SK-N-SH (cell line): ENCODE measurements at regions not wholly inside any gene's neighbourhood (a gene's known extent, or its start where the extent isn't known, plus 50 kb on each side); places are given as distances from the start of the nearest gene placed in this dataset.

Source experiments
- CTCF ChIA-PET: fragments of 300-600, 350-600 bp; formaldehyde crosslinking; extraction: SDS; loops from one replicate; lab custom pipeline; 2021; lab: Yijun Ruan, JAX
- POLR2A ChIA-PET: fragments of 350-600 bp; sonication (Branson Sonifier 250); formaldehyde crosslinking; extraction: SDS; loops from one replicate; lab custom pipeline; 2020; ENCODE audit warnings: antibody characterized with exemption, inconsistent platforms; lab: Yijun Ruan, JAX
- DNase-seq: peaks from one replicate; pipeline ENCODE4 v3.0.0; 2012
- H2AFZ ChIP-seq: fragments of 200-600 bp; sonication (generic); 2 replicates; pipeline ENCODE4 v1.8.1; 2016; ENCODE audit warnings: antibody characterized with exemption, mild to moderate bottlenecking, low read depth
- H3F3A ChIP-seq: fragments of 200-600 bp; sonication (generic); replicated peaks from 2 replicates; pipeline ENCODE3; 2016; ENCODE audit warnings: antibody characterized with exemption, mild to moderate bottlenecking; ENCODE audit not compliant: insufficient read depth
- H3K27ac ChIP-seq, 2 experiments: fragments of 200-500 bp in 1 of 2; fragments of 200-600 bp in 1 of 2; sonication (Bioruptor generic) in 1 of 2; sonication (generic), shearing (Covaris generic) in 1 of 2; 2 replicates each; pipeline versions ENCODE4 v1.5.1 to v1.6.1; 2014 to 2016; ENCODE audit warnings: low read depth in 2 of 2, inconsistent platforms in 1 of 2, low read length in 1 of 2, mild to moderate bottlenecking in 1 of 2, mixed read lengths in 1 of 2
- H3K27me3 ChIP-seq: fragments of 200-600 bp; sonication (generic), shearing (Covaris generic); 2 replicates; pipeline ENCODE4 v1.6.1; 2016; ENCODE audit warnings: mixed run types; ENCODE audit not compliant: insufficient read depth
- H3K36me3 ChIP-seq, 2 experiments: fragments of 200-500 bp in 1 of 2; fragments of 200-600 bp in 1 of 2; sonication (Bioruptor generic) in 1 of 2; sonication (generic) in 1 of 2; replicated peaks in 1 of 2; 2 replicates each; pipeline versions ENCODE3 to v1.5.1; 2014 to 2016; ENCODE audit warnings: low read length in 1 of 2, mild to moderate bottlenecking in 1 of 2; ENCODE audit not compliant: insufficient read depth in 2 of 2, control insufficient read depth in 1 of 2
- H3K4me1 ChIP-seq, 2 experiments: fragments of 200-500 bp in 1 of 2; fragments of 200-600 bp in 1 of 2; sonication (Bioruptor generic) in 1 of 2; sonication (generic), shearing (Covaris generic) in 1 of 2; 2 replicates each; pipeline versions ENCODE4 v1.5.1 to v1.6.1; 2014 to 2016; ENCODE audit warnings: low read depth in 1 of 2, low read length in 1 of 2, mixed run types in 1 of 2; ENCODE audit not compliant: insufficient read depth in 2 of 2, control insufficient read depth in 1 of 2
- H3K4me2 ChIP-seq: fragments of 200-600 bp; sonication (generic), shearing (Covaris generic); 2 replicates; pipeline ENCODE4 v1.6.1; 2017; ENCODE audit warnings: mixed run types
- H3K4me3 ChIP-seq, 2 experiments: fragments of 200-500 bp in 1 of 2; fragments of 200-600 bp in 1 of 2; sonication (Bioruptor generic) in 1 of 2; sonication (generic), shearing (Covaris generic) in 1 of 2; 2 replicates each; pipeline versions ENCODE4 v1.5.1 to v1.8.1; 2014 to 2016; ENCODE audit warnings: low read depth in 2 of 2, inconsistent platforms in 1 of 2, low read length in 1 of 2, mild to moderate bottlenecking in 1 of 2, mixed read lengths in 1 of 2, moderate library complexity in 1 of 2
- H3K79me2 ChIP-seq: fragments of 200-600 bp; sonication (generic); 2 replicates; pipeline ENCODE4 v1.8.1; 2017; ENCODE audit warnings: mild to moderate bottlenecking; ENCODE audit not compliant: insufficient read depth
- H3K9ac ChIP-seq: fragments of 200-600 bp; sonication (generic); 2 replicates; pipeline ENCODE4 v1.6.1; 2017; ENCODE audit warnings: mixed run types
- H3K9me2 ChIP-seq: fragments of 200-600 bp; sonication (generic); 2 replicates; pipeline ENCODE4 v1.6.1; 2017; ENCODE audit warnings: mixed run types
- H3K9me3 ChIP-seq: fragments of 200-600 bp; sonication (generic); 2 replicates; pipeline ENCODE4 v1.6.1; 2017; ENCODE audit warnings: mixed run types, mild to moderate bottlenecking, moderate library complexity
- H4K20me1 ChIP-seq: fragments of 200-600 bp; sonication (generic); 2 replicates; pipeline ENCODE4 v1.6.1; 2017; ENCODE audit warnings: mild to moderate bottlenecking, mixed run types; ENCODE audit not compliant: insufficient read depth
- CTCF ChIP-seq: fragments of 200-600 bp; sonication (generic); IDR thresholded peaks from 2 replicates; pipeline ENCODE4 v1.6.1; 2017; ENCODE audit warnings: antibody characterized with exemption, mild to moderate bottlenecking, moderate library complexity
- ELF1 ChIP-seq: IDR thresholded peaks from 2 replicates; pipeline ENCODE4 v1.4.0; 2012
- EZH2phosphoT487 ChIP-seq: fragments of 200-600 bp; sonication (generic); IDR thresholded peaks from 2 replicates; pipeline ENCODE4 v1.6.1; 2017; ENCODE audit warnings: low read depth, mixed run types, mild to moderate bottlenecking, antibody characterized with exemption, moderate library complexity, borderline replicate concordance
- GATA2 ChIP-seq: sonication (generic); formaldehyde crosslinking; IDR thresholded peaks from 2 replicates; pipeline ENCODE4 v1.5.0; 2020; ENCODE audit warnings: mild to moderate bottlenecking, missing genetic modification reagents
- MAX ChIP-seq: IDR thresholded peaks from 2 replicates; pipeline ENCODE4 v1.4.0; 2012; ENCODE audit warnings: low read depth
- NRF1 ChIP-seq: IDR thresholded peaks from 2 replicates; pipeline ENCODE4 v1.6.1; 2012; ENCODE audit warnings: low read depth, mild to moderate bottlenecking, low read length
- RAD21 ChIP-seq: IDR thresholded peaks from 2 replicates; pipeline ENCODE4 v1.6.1; 2012; ENCODE audit warnings: mild to moderate bottlenecking, low read length
- RCOR1 ChIP-seq: fragments of 150-350 bp; IDR thresholded peaks from 2 replicates; pipeline ENCODE4 v1.6.1; 2017; ENCODE audit warnings: antibody characterized with exemption, low read length
- REST ChIP-seq: IDR thresholded peaks from 2 replicates; pipeline ENCODE4 v1.6.1; 2012; ENCODE audit warnings: mild to moderate bottlenecking, low read depth, low read length, moderate library complexity
- TCF12 ChIP-seq: IDR thresholded peaks from 2 replicates; pipeline ENCODE4 v1.4.0; 2012
- TEAD4 ChIP-seq: IDR thresholded peaks from 2 replicates; pipeline ENCODE4 v1.4.0; 2012; ENCODE audit warnings: mild to moderate bottlenecking, borderline replicate concordance; ENCODE audit not compliant: insufficient read depth
- YY1 ChIP-seq: IDR thresholded peaks from 2 replicates; pipeline ENCODE4 v1.4.0; 2012; ENCODE audit warnings: low read depth, mild to moderate bottlenecking
- ZBTB33 ChIP-seq: IDR thresholded peaks from 2 replicates; pipeline ENCODE4 v1.4.0; 2012; ENCODE audit warnings: low read depth, borderline replicate concordance
- WGBS: methylation state at CpG from one replicate; pipeline ENCODE4 v1.1.6; 2017; ENCODE audit warnings: low lambda C conversion rate; 5-methylcytosine and 5-hydroxymethylcytosine counted together

- Histone ChIP-seq H3K36me3 (no peaks in the 10 kb centered on the region), H3K27ac (no peak overlapping the region), H3K27me3 (no peaks in the 10 kb centered on the region), H3K9me2 (no peaks in the 10 kb centered on the region), H3K9ac (no peak overlapping the region), H3K9me3 (no peaks in the 10 kb centered on the region), H2AFZ (no peak overlapping the region), H3K4me2 (no peak overlapping the region), H3K4me1 (peaks cover 0 to 4% of the 10 kb centered on the region in 2 experiments; a peak in 2 of 4 replicates), H3K79me2 (no peaks in the 10 kb centered on the region), H4K20me1 (no peaks in the 10 kb centered on the region), H3K4me3 (no peak overlapping the region), H3F3A (no peaks in the 10 kb centered on the region)
- DNase-seq: no peak
- TF ChIP-seq GATA2 (no peak), ZBTB33 (no peak)
- 78% methylated on average over 2 of the region's 2 CpGs for WGBS
- CTCF ChIA-PET: no interaction called here
- POLR2A ChIA-PET: no interaction called here
Measured at GRCh38 chr7:85688712-85689111, 501.9 kb upstream of the SEMA3D start.

- no peak overlapping the region for H3K9ac ChIP-seq
- no peaks in the 10 kb centered on the region for H3K36me3 ChIP-seq
- peaks cover 0 to 4% of the 10 kb centered on the region in 2 experiments; a peak in 2 of 4 replicates for H3K4me1 ChIP-seq
- ChIA-PET CTCF (interaction anchor here (0.9 to 1.5 kb wide), 3 partner anchors 9 to 18 kb away, joined by 3 to 4 read pairs (median 3); no protein-coding TSS in a partner anchor), POLR2A (no interaction called here)
- no peaks in the 10 kb centered on the region for H3K9me2 ChIP-seq
- H3K27ac ChIP-seq: no peak overlapping the region
- no peak for DNase-seq
- H2AFZ ChIP-seq: no peak overlapping the region
- H3F3A ChIP-seq: no peaks in the 10 kb centered on the region
- no peaks in the 10 kb centered on the region for H3K9me3 ChIP-seq
- no peaks in the 10 kb centered on the region for H3K27me3 ChIP-seq
- no peak overlapping the region for H3K4me2 ChIP-seq
- H3K4me3 ChIP-seq: no peak overlapping the region
- H4K20me1 ChIP-seq: no peaks in the 10 kb centered on the region
- TF ChIP-seq GATA2: no peak
- TF ChIP-seq, all 33 proteins: peak for 0
- 74% methylated on average over 7 of the region's 7 CpGs for WGBS
- H3K79me2 ChIP-seq: no peaks in the 10 kb centered on the region
Measured at GRCh38 chr7:85686401-85687181, 499.7 kb upstream of the SEMA3D start.

- Histone ChIP-seq H3K9me3 (no peaks in the 10 kb centered on the region), H3F3A (no peaks in the 10 kb centered on the region), H3K79me2 (no peaks in the 10 kb centered on the region), H3K4me2 (no peak overlapping the region), H3K27me3 (no peaks in the 10 kb centered on the region), H4K20me1 (no peaks in the 10 kb centered on the region), H3K9me2 (no peaks in the 10 kb centered on the region), H3K4me3 (no peak overlapping the region), H2AFZ (no peak overlapping the region), H3K4me1 (peaks cover 0 to 4% of the 10 kb centered on the region in 2 experiments; a peak in 2 of 4 replicates), H3K9ac (no peak overlapping the region), H3K27ac (no peak overlapping the region), H3K36me3 (no peaks in the 10 kb centered on the region)
- ChIA-PET POLR2A (no interaction called here), CTCF (interaction anchor here (0.9 to 1.5 kb wide), 3 partner anchors 10 to 17 kb away, joined by 3 to 4 read pairs (median 3); no protein-coding TSS in a partner anchor)
- no peak for DNase-seq
- TF ChIP-seq MAX (no peak), YY1 (no peak), REST (no peak), NRF1 (no peak), RCOR1 (no peak), RAD21 (no peak), ELF1 (no peak), CTCF (no peak), TCF12 (no peak), TEAD4 (no peak), EZH2phosphoT487 (no peak)
Measured at GRCh38 chr7:85685901-85686300, 499.0 kb upstream of the SEMA3D start.
